HEK293T (cell line): ENCODE measurements at regions not wholly inside any gene's neighbourhood (a gene's known extent, or its start where the extent isn't known, plus 50 kb on each side); places are given as distances from the start of the nearest gene placed in this dataset.

Experiments used
- CTCF ChIA-PET: fragments of 350-600 bp; formaldehyde crosslinking; extraction: SDS; loops from one replicate; lab custom pipeline; 2021; ENCODE audit warnings: antibody characterized with exemption, inconsistent platforms; lab: Yijun Ruan, JAX
- POLR2A ChIA-PET: fragments of 350-600 bp; formaldehyde crosslinking; extraction: SDS; loops from one replicate; lab custom pipeline; 2020; ENCODE audit warnings: antibody characterized with exemption, inconsistent platforms; lab: Yijun Ruan, JAX
- DNase-seq: peaks from one replicate; pipeline ENCODE4 v3.0.0; 2012; ENCODE audit warnings: mixed read lengths; ENCODE audit errors: extremely low spot score
- ARNT ChIP-seq: fragments of 450-650 bp; IDR thresholded peaks from 2 replicates; pipeline ENCODE4 v1.6.1; 2017; ENCODE audit warnings: mild to moderate bottlenecking
- BHLHE40 ChIP-seq: fragments of 450-650 bp; IDR thresholded peaks from 2 replicates; pipeline ENCODE4 v1.6.1; 2016; ENCODE audit warnings: mild to moderate bottlenecking, moderate library complexity, borderline replicate concordance
- CTBP1 ChIP-seq: fragments of 450-650 bp; IDR thresholded peaks from 2 replicates; pipeline ENCODE4 v1.6.1; 2016; ENCODE audit warnings: borderline replicate concordance
- ELF4 ChIP-seq: fragments of 450-650 bp; IDR thresholded peaks from 2 replicates; pipeline ENCODE4 v1.6.1; 2017; ENCODE audit warnings: antibody characterized with exemption
- FOXA1 ChIP-seq: fragments of 450-650 bp; IDR thresholded peaks from 2 replicates; pipeline ENCODE4 v1.6.1; 2016; ENCODE audit warnings: mild to moderate bottlenecking
- FOXK2 ChIP-seq: fragments of 450-650 bp; IDR thresholded peaks from 2 replicates; pipeline ENCODE4 v1.6.1; 2016; ENCODE audit warnings: mild to moderate bottlenecking
- FOXM1 ChIP-seq: fragments of 450-650 bp; IDR thresholded peaks from 2 replicates; pipeline ENCODE4 v1.6.1; 2017; ENCODE audit warnings: mild to moderate bottlenecking, borderline replicate concordance
- HDGF ChIP-seq: fragments of 450-650 bp; IDR thresholded peaks from 2 replicates; pipeline ENCODE4 v1.6.1; 2017; ENCODE audit warnings: antibody characterized with exemption, borderline replicate concordance
- L3MBTL2 ChIP-seq: fragments of 450-650 bp; conservative IDR thresholded peaks from 2 replicates; pipeline ENCODE4 v1.6.1; 2016; ENCODE audit warnings: mild to moderate bottlenecking
- LEF1 ChIP-seq: fragments of 450-650 bp; IDR thresholded peaks from 2 replicates; pipeline ENCODE4 v1.6.1; 2017; ENCODE audit warnings: mild to moderate bottlenecking, borderline replicate concordance
- NFRKB ChIP-seq: fragments of 450-650 bp; IDR thresholded peaks from 2 replicates; pipeline ENCODE4 v1.6.1; 2016; ENCODE audit warnings: mild to moderate bottlenecking, moderate library complexity
- SP1 ChIP-seq: fragments of 450-650 bp; IDR thresholded peaks from 2 replicates; pipeline ENCODE4 v1.6.1; 2017
- SUZ12 ChIP-seq: fragments of 450-650 bp; IDR thresholded peaks from 2 replicates; pipeline ENCODE4 v1.6.1; 2016; ENCODE audit warnings: mild to moderate bottlenecking
- TARDBP ChIP-seq: fragments of 450-650 bp; IDR thresholded peaks from 2 replicates; pipeline ENCODE4 v1.6.1; 2016
- ZNF384 ChIP-seq: fragments of 450-650 bp; IDR thresholded peaks from 2 replicates; pipeline ENCODE4 v1.6.1; 2016
- TF ChIP-seq, protein P1 (sequence below): fragments of 450-650 bp; IDR thresholded peaks from 2 replicates; pipeline ENCODE4 v1.6.1; 2016

DNA sequence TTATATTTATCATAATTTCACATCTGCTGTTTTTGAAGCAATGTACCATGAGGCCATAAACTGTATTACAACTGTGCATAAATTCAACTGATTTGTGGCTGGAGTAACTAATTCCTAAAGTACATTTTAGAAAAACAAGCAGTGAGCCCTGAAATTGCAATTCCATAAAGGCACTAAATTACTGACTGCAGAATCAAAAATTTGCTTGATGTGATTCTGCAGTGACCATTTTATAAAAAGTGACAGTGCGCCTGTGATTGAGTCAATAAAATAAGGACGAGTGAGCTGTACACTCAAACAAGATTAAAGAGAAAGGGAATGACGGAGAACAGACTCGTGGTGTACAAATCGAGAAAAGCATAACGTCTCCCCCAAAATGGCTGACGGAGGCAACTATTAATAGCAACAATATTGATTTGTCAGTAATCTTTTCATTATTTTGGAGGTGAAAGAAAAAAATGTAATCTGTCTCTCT lies 121.4 kb upstream of the MEIS2 start:
- POLR2A ChIA-PET: no interaction called here
- TF ChIP-seq, protein P1, sequence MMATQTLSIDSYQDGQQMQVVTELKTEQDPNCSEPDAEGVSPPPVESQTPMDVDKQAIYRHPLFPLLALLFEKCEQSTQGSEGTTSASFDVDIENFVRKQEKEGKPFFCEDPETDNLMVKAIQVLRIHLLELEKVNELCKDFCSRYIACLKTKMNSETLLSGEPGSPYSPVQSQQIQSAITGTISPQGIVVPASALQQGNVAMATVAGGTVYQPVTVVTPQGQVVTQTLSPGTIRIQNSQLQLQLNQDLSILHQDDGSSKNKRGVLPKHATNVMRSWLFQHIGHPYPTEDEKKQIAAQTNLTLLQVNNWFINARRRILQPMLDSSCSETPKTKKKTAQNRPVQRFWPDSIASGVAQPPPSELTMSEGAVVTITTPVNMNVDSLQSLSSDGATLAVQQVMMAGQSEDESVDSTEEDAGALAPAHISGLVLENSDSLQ: no peak
- no peak for TF ChIP-seq HDGF
- TF ChIP-seq NFRKB: no peak
- no peak for TF ChIP-seq CTBP1
- TF ChIP-seq ZNF384: no peak
- TF ChIP-seq FOXA1: no peak
- TF ChIP-seq L3MBTL2: no peak
- no peak for TF ChIP-seq BHLHE40
- no peak for TF ChIP-seq ARNT
- TF ChIP-seq SUZ12: no peak
- TF ChIP-seq ELF4: no peak
- no peak for TF ChIP-seq SP1
- TF ChIP-seq LEF1: no peak
- no peak for TF ChIP-seq FOXK2
- no peak for DNase-seq
- CTCF ChIA-PET: no interaction called here

DNA sequence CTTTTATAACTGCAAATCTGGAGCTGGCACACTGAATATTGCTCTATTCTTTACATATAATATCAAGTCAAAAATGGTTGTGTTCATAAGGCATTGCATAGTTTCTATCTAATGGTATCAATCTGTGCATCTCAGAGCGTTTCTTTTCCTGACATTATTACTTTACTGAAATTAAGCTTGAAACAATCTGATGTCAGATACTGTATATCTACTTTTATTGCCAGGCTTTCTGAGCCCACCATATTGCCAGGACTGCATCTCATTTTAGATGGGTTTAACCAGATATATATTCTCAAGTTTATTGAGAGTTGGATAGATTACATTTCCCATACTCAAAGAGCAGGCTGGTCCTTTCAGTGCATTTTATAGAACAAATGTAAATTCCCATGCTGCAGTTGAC lies 122.7 kb upstream of the MEIS2 start:
- CTCF ChIA-PET: no interaction called here
- TF ChIP-seq TARDBP: no peak
- POLR2A ChIA-PET: no interaction called here
- no peak for DNase-seq

DNA sequence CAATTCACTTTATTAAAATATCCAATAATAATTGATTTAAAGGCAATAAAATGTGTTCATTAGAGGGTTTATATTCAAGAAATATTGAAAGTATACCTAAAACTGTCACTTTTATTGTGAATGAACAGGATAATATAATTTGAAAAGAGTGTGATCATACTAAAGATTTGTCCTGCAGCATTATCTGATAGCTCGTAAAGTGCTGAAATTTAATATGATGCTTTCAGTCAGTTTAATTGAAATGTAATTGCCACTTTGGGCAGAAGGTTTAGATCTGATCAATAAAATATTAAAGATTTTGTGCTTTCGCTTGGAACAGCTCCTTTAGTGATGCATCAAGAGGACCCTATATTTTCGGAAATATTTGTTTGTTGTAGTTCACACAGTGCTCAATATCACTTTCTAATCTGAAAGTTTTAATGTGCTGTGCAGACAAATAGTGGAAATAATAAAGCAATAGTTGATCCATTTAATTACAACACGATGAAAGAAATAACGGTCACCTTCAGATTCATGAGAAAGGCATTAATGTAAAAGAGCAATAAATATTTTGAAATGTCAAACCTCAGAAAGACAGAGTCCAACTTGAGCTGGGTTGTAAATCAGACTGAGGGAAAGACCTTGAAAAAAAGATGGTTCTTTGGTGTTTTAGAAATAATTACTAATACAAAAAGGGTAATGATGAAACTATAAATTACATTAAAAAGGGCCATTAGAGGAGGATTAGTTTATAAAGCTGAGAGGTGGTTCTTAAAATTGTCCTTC lies 129.7 kb upstream of the MEIS2 start:
- DNase-seq: no peak
- CTCF ChIA-PET: no interaction called here
- POLR2A ChIA-PET: interaction anchor here (1.0 kb wide), 1 partner anchor 10 kb away, joined by 3 read pairs; no protein-coding TSS in a partner anchor
- no peak for TF ChIP-seq LEF1
- no peak for TF ChIP-seq ARNT
- no peak for TF ChIP-seq TARDBP
- no peak for TF ChIP-seq CTBP1
- no peak for TF ChIP-seq FOXA1
- TF ChIP-seq L3MBTL2: no peak

DNA sequence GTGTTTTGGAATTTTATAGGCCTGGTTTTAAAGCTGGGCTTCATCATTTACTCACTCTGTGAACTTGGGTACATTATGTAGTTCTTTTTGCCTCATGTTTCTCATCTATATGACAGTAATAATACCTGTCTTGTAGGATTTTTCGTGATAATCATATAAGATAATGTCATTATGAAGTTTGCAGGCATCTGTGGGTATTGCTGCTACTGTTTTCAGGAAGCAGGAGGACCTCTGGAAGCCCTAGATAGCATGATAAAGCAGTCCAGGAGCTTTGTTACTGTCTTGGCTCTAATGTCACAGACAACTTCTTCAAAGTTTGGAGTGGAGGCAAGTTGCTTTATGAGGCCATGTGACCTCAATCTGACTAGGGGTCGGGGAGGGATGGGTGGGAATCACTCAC lies 145.0 kb upstream of the MEIS2 start:
- no peak for DNase-seq
- TF ChIP-seq ZNF384 (no peak), L3MBTL2 (no peak), FOXM1 (no peak), FOXA1 (no peak), CTBP1 (no peak), BHLHE40 (no peak), FOXK2 (no peak), HDGF (no peak), SP1 (no peak), NFRKB (no peak), SUZ12 (no peak), ELF4 (no peak)
- ChIA-PET CTCF (interaction anchor here (0.8 kb wide), 1 partner anchor 589 kb away, joined by 3 read pairs; no protein-coding TSS in a partner anchor), POLR2A (no interaction called here)

DNA sequence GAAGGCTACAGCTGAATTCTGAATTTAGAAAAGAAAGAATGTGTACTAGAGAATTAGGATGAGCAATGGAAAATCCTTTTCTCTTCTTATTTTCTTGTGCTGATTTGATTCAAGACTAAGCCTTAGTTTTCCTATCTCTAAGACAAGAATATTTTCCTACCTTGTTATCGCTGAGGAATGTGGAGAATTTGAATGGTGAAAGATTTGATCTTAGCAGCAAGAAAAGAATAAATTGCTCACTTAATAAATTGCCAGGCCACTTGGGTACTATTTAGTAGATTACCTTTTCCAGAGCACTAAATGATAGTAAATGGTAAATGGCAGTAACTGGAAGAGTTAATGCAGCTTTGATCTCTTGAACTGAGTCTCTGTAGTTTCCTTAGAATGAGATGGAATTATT lies 145.7 kb upstream of the MEIS2 start:
- POLR2A ChIA-PET: no interaction called here

DNA sequence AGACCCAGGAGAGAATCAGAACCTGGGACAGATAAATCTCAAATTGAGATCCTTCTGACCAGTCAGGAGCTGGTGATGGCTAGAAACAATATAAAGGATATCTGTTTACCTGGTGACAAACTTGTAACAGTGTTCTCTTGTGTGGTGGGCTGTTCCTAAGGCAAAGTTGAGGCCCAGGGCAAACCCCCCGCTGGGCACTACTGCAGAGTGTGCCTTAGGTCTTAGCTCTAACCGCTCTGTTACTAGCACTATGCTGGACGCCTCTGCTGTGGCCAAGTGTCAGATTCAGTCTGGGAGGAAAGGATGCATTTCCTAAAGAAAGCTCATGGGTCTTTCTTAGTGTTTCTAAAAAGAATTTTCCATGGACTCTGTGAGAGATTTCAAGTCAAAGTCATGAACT lies 146.5 kb upstream of the MEIS2 start:
- no peak for DNase-seq
- POLR2A ChIA-PET: no interaction called here
- no peak for TF ChIP-seq FOXM1
- TF ChIP-seq NFRKB: no peak
- no peak for TF ChIP-seq SUZ12
- TF ChIP-seq SP1: no peak
- no peak for TF ChIP-seq TARDBP
- TF ChIP-seq, protein P1: no peak
- TF ChIP-seq CTBP1: no peak
- TF ChIP-seq HDGF: no peak
- TF ChIP-seq L3MBTL2: no peak
- no peak for TF ChIP-seq BHLHE40
- TF ChIP-seq LEF1: no peak
- no peak for TF ChIP-seq ZNF384
- no peak for TF ChIP-seq FOXA1
- no peak for TF ChIP-seq ELF4
- TF ChIP-seq FOXK2: no peak
- TF ChIP-seq ARNT: no peak
- CTCF ChIA-PET: no interaction called here

More for the DNA sequence above, 145.7 kb upstream of the MEIS2 start:
- DNase-seq: no peak
- CTCF ChIA-PET: no interaction called here
- TF ChIP-seq ZNF384: no peak
- no peak for TF ChIP-seq CTBP1
- no peak for TF ChIP-seq ARNT
- TF ChIP-seq TARDBP: no peak
- TF ChIP-seq NFRKB: no peak
- no peak for TF ChIP-seq L3MBTL2
- TF ChIP-seq, protein P1: no peak
- no peak for TF ChIP-seq HDGF
- no peak for TF ChIP-seq FOXM1
- no peak for TF ChIP-seq ELF4
- TF ChIP-seq LEF1: no peak
- TF ChIP-seq FOXK2: no peak
- TF ChIP-seq SUZ12: no peak
- TF ChIP-seq BHLHE40: no peak
